ENCODE measurements at regions not wholly inside any gene's neighbourhood (a gene's known extent, or its start where the extent isn't known, plus 50 kb on each side); places are given as distances from the start of the nearest gene placed in this dataset.
A peak's percentile ranks its signal among the peaks of the same experiment; 100 is the strongest.
"Not testable (repeated sequence)": the region's sequence is repeated elsewhere in the genome, so short reads cannot be mapped to it uniquely, and the experiment has no call there.

DNA sequence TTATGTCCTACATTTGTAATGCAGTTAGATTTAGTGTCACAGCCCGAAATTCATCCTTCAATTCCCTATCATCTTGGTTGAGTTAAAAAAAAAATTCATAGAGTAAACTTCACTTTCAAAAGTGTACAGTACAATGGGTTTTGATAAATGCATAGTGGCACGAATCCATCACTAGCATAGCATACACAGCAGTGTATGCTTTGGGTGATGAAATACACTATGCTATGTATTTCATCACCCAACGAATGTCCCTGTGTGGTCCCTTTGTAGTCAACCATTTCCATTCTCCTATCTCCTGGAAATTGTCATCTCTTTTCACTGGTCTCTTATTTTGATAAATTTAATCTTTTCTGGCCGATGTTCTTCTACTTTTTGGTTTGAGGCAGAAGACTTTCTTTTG is 129.4 kb upstream of the BASP1 start:
- DNase-seq: no peak

DNA sequence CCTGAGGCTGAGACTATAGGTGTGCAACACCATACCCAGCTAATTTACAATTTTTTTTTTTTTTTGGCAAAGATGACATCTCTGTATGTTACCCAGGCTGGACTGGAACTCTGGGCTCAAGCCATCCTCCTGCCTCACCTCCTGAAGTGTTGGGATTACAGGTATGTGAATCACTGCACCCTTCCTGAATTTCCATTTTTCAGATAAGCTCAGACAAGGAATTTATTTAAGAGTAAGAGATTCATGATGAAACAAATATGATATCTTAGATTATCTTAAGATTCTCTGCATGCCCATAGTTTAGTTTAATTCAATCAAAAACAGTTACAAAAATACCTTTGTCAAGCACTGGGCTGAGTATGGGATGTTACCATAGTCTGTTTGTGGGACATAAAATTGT is 128.4 kb upstream of the BASP1 start:
- DNase-seq: no peak

DNA sequence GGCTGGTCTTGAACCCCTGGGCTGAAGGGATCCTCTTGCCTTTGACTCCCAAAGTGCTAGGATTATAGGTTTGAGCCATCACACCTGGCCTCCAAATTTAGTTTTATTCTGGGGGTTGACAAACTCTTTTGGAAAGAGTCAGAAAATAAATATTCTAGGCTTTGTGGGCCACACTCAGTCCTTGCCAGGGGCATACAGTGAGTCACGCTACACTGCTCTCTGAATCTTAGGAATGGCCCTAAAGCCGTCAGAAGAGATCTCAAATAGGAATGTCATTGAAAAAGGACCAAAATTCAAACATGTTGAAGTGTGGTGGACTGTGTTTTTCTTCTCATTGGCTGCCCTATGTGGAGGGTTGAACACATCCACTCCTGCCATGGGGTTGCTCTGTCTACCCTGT is 127.7 kb upstream of the BASP1 start:
- no peak for DNase-seq

- peak in 1 of 2 donors; percentile 22 for DNase-seq
Observed at GRCh38 chr5:17090839-17091238, 126.6 kb upstream of the BASP1 start.

GRCh38 chr5:17094830-17095229 is 122.6 kb upstream of the BASP1 start:
- DNase-seq: peak; percentile 24 to 28

DNA sequence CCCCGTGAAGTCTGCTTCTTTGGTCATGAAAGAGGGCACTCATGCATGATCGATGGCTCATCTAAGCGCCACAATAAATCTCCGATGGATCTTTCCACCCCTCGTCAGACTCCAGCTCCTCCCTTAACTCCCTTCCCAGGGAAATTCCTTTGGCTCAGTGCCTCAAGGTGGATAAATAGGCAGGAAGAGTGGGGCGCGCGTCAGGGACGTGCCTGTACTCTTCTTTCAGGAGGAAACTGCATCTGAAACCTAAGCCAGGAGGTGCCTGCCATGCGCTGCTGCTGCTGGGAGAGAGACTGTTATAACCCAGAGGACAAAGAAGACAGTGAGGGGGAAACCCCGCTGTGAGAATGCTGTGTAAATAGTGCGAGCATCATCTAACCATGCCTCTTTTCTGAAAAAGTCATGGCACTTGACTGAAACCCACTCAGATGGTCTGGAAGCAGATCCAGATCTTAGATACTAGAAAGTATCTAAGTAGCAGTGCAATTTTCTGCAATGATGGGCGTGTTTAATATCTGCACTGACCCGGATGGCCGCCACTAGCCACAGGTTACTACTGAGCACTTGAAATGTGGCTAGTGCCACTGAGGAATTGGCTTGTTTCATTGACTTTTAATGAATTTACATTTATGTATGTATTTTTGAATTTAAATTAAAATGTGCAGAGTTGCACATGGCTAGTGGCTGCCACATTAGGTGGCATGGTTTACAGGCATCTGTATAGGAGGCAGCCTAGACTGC is 120.3 kb upstream of the BASP1 start:
- DNase-seq: no peak

DNA sequence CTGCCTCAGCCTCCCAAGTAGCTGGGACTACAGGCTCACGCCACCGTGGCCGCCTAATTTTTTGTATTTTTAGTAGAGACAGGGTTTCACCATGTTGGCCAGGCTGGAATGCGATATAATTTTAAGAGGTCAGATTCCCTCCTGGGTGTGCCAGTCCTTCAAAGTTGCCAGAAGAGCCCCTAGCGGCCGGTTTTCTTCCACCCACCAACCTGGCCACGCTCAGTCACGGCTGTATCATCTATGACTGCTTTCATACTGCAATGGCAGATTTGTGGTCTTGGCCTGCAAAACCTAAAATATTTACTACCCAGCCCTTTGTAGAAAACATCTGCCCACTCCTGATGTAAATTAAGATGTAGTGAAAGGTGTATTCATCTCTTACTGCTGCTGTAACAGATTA is 117.5 kb upstream of the BASP1 start:
- DNase-seq: no peak

- DNase-seq: peak; percentile 38 to 55
Observed at GRCh38 chr5:17103461-17103860, 114.0 kb upstream of the BASP1 start.

DNA sequence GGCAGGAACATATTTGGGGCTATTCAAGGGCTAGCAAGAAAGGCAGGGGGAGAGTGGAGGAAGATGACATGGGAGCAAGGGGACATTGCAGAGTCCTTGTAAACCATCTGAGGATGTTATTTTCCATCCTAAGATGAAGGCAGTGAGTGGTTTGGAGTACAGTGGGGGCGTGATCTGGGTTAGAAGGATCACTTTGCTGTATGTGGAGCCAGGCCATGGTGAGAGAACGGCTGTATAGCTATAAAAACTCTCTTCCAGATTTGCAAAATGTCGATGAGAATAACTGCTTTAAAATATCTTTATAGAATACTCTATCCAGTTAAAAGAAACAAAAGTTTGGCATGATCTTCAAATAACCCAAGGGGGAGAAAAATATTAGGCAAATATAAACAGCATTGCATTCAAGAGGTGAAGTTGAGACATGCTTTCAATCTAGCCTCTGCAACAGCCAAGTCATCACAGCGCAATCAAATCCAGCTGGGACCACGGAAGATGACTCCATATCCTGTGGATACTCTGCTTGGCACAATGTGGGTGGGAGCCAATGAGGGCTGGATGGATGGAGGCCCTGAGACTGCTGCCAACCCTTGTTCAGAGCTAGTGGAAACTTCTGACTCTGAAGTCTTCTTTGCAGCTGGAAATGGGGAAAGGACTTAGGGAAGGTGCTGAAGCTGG is 111.5 kb upstream of the BASP1 start:
- DNase-seq: peak; percentile 40 to 54

- no peak for DNase-seq
Observed at GRCh38 chr5:17106521-17106920, 110.9 kb upstream of the BASP1 start.

- not testable (repeated sequence) for DNase-seq
Observed at GRCh38 chr5:17112091-17112716, 105.2 kb upstream of the BASP1 start.

GRCh38 chr5:17113174-17113958 is 104.1 kb upstream of the BASP1 start:
- no peak for DNase-seq

DNA sequence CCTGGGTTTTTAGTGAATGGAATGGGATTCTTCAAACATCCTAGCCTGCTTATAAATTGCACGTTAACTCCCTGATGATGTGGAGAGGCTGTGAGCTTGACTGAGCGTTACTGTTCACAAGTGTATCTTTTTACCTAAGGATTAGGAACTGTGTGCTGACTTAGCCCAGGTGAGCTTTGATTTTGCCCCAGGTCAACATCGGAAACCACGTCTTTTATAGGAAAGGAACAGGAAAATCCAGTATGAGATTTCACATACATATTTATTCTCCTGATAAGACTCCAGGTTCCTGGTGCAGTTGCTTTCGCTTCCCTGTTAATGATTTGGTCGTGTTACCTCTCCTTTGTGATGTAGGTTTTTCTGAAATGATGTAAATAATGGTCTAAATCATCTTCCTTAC is 103.2 kb upstream of the BASP1 start:
- no peak for DNase-seq

DNA sequence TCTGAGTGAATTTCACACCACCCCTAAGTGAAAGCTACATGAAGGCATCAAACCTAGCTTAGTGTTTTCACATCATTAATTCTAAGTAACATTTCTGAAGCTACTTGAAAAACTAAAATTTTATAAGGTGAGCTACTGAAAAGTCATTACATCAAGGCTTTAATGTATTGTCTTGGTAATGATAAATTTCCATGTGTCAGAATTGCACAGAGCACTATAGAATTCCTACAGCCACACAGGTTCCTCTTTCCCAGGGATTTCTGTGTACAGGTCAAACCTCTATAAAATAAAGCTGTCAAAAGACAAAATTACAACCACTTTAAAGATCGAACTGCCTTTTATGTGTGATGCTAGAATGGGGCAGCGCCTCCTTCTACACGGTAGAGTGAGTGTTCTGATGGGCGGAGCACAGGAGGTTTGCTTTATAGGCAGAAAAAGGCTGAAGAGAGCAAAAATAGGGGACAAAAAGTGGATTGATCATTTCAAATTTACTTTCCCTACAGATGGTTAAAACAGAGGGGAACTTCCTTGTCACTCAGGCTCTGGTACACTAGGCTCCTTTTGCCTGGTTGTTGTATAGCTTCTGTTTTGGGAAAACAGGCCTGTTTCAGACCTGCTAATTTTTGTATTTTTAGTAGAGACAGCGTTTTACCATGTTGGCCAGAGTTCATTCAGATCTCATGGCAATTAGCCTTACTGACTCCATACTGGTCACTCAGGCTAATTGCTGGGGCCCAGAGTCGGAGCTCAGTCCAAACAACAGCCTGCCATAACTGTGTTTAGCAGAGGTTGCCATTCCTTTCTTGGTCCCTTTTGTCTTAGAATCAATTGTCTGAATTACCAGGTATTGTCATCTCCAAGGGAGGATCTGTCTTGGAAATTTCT is 102.5 kb upstream of the BASP1 start:
- no peak for DNase-seq

- no peak for DNase-seq
Observed at GRCh38 chr5:17115855-17116254, 101.6 kb upstream of the BASP1 start.

DNA sequence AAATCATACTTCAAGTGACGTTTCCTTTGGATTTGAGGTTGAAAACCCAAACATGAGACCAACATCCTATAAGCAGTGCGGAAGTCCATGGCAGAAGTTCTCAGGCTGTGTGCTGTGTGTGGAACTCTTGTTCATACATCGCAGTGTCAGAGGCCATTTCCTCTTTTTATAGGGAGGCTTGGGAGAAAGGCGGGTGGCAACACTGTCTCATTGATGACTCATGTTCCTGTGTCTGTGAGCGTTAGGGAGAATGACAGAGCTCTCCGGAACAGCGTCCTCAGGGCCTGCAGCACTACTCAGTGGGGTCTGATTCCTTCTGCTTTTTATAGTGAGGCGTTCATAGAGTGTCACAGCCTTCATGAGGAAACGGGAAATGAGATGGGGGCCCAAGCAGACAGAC is 98.8 kb upstream of the BASP1 start:
- DNase-seq: peak; percentile 99

GRCh38 chr5:17120209-17120608 is 97.2 kb upstream of the BASP1 start:
- DNase-seq: no peak

DNA sequence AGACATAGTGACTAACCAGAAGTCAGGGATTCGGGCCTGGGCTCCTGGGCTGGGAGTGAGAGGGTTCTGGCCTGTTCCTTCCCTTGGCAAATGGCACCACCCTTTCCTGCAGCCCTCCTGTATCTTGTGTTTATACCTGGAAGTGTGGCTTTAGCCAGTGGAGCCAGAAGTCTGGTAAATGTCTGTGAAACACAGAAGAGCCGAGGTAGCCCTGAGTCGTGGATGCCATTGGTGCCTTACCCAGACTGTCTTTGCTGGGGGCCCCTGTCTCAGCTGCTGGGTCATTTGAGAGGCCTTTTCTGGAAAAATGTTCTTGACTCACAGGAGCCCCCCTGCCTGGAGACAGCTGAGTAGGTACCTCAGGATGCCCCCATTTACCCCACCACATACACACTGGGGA is 95.7 kb upstream of the BASP1 start:
- DNase-seq: no peak

DNA sequence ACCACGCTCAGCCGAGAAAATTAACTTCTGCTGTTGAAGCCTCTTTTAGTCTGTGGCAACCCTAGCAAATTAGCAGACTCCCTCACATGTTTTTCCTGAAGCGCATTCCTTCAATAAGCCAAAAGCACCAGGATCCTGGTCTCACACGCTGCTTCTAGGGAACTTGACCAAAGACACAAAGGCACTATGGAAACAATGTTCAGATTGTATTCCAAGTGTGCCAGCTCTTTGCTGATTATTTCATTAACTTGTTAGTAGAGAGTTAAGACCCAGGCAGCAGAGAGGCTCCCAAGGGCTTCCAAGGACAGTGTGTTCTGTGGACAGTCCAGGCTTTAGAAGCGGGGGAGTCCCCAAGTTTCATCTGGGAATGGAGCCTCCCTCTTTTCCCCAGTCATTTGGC is 94.4 kb upstream of the BASP1 start:
- DNase-seq: no peak

GRCh38 chr5:17123773-17124172 is 93.7 kb upstream of the BASP1 start:
- DNase-seq: peak in 1 of 2 donors; percentile 34

DNA sequence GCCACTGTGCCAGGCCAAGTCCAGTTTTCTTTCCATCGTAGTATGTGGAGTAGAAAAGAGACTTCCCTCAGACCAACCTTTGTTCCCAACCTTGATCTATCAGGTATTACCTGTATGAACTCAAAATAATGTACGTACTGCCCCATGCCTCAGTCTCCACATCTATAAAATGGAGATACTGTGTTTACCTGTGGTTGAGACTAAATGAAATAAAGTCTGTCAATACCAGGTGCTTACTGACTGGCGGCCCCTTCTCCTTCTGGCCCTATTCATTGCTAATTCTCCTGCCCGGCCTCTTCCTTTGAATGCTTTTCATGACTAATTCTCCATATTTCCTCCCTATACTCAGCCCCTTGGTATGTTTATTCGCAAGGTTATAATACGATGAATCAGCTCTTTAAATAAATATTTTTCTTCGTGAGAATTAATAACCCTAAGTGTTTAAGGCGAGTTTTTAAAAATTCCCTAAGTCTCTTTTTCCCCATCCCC is 89.6 kb upstream of the BASP1 start:
- no peak for DNase-seq
